Thyroid gland (tissue), 4 donors: ENCODE measurements at regions not wholly inside any gene's neighbourhood (a gene's known extent, or its start where the extent isn't known, plus 50 kb on each side); places are given as distances from the start of the nearest gene placed in this dataset.
"Not testable (repeated sequence)": the region's sequence is repeated elsewhere in the genome, so short reads cannot be mapped to it uniquely, and the experiment has no call there.

Experiments
- DNase-seq, 2 donors: peaks; one replicate each; pipeline ENCODE4 v3.0.0-alpha.2; 2019
- H3K27ac ChIP-seq, 3 donors: fragments of 200-600 bp; sonication (generic); 1 replicate in 2 of 3; 2 replicates in 1 of 3; pipeline ENCODE4 v1.5.1; 2016 to 2019; ENCODE audit warnings: mild to moderate bottlenecking in 1 of 3, moderate library complexity in 1 of 3
- H3K27me3 ChIP-seq: fragments of 200-600 bp; sonication (generic); one replicate; pipeline ENCODE4 v1.5.1; 2019
- H3K36me3 ChIP-seq, 2 donors: fragments of 200-600 bp; sonication (generic); one replicate each; pipeline ENCODE4 v1.5.1; 2016 to 2019
- H3K4me1 ChIP-seq, 2 donors: fragments of 200-600 bp; sonication (generic); one replicate each; pipeline ENCODE4 v1.5.1; 2017 to 2019
- H3K4me3 ChIP-seq, 3 donors: fragments of 200-600 bp; sonication (generic); replicated peaks in 1 of 3; 1 replicate in 2 of 3; 2 replicates in 1 of 3; pipeline ENCODE4 v1.5.1; 2016; ENCODE audit warnings: mild to moderate bottlenecking in 1 of 3
- H3K9me3 ChIP-seq: fragments of 200-600 bp; sonication (generic); one replicate; pipeline ENCODE4 v1.5.1; 2017
- POLR2A ChIP-seq, 2 donors: fragments of 450-650 bp; IDR thresholded peaks; one replicate each; pipeline ENCODE4 v1.6.1; 2017; ENCODE audit warnings: antibody characterized with exemption in 2 of 2, mild to moderate bottlenecking in 2 of 2, moderate library complexity in 1 of 2
- WGBS, 2 donors: methylation state at CpG; one replicate each; pipeline ENCODE4 v1.1.5; 2017; 5-methylcytosine and 5-hydroxymethylcytosine counted together
- intact Hi-C: fragments of 100-400 bp; cut with DNase I; formaldehyde crosslinking; loops from one replicate; pipeline ENCODE4 v1.15.1; 2023
- TF ChIP-seq, protein P1 (sequence below), 6 experiments: fragments of 200-600 bp in 3 of 6; fragments of 450-650 bp in 3 of 6; sonication (generic) in 3 of 6; IDR thresholded peaks; one replicate each; pipeline ENCODE4 v1.5.1; 2016 to 2019; ENCODE audit warnings: antibody characterized with exemption in 6 of 6, mild to moderate bottlenecking in 2 of 6, inconsistent platforms in 1 of 6, moderate library complexity in 1 of 6

DNA sequence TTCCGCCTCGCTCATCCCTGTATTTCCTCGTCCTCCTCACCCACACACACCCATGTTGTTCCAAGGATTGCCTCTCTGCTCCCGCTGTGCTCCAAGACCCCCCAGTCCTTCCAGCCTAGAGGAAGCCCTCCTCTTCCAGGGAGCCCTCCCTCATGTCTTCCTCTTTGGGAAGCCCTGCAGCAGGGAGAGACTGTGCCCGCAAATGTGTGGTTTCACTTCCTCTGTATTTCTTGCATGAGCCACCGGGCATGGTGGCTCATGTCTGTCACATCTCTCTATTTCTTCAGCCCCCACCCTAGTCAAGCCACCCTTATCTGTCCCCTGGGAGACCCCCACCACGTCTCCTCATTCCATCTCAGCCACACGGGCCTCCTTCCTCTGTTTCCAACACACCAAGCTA lies 57.5 kb upstream of the PAX7 start:
- 79 to 81% methylated on average over 8 of the region's 8 CpGs for WGBS, 2 donors
- Histone ChIP-seq H3K4me3 (no peak overlapping the region), H3K4me1 (no peaks in the 10 kb centered on the region), H3K9me3 (no peaks in the 10 kb centered on the region), H3K27me3 (no peaks in the 10 kb centered on the region), H3K27ac (no peak overlapping the region), H3K36me3 (no peaks in the 10 kb centered on the region)
- DNase-seq: no peak
- TF ChIP-seq, protein P1, sequence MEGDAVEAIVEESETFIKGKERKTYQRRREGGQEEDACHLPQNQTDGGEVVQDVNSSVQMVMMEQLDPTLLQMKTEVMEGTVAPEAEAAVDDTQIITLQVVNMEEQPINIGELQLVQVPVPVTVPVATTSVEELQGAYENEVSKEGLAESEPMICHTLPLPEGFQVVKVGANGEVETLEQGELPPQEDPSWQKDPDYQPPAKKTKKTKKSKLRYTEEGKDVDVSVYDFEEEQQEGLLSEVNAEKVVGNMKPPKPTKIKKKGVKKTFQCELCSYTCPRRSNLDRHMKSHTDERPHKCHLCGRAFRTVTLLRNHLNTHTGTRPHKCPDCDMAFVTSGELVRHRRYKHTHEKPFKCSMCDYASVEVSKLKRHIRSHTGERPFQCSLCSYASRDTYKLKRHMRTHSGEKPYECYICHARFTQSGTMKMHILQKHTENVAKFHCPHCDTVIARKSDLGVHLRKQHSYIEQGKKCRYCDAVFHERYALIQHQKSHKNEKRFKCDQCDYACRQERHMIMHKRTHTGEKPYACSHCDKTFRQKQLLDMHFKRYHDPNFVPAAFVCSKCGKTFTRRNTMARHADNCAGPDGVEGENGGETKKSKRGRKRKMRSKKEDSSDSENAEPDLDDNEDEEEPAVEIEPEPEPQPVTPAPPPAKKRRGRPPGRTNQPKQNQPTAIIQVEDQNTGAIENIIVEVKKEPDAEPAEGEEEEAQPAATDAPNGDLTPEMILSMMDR (IDR thresholded peaks at IDR 0.05): no peak
- TF ChIP-seq POLR2A (IDR thresholded peaks at IDR 0.05): no peak
- intact Hi-C loops: no loop called here

GRCh38 chr1:18574754-18575153 lies 55.9 kb upstream of the PAX7 start:
- H3K36me3 ChIP-seq: no peaks in the 10 kb centered on the region
- intact Hi-C loops: loop anchor here (5.0 kb wide), 1 partner anchor 277 kb away; no protein-coding TSS in a partner anchor
- no peak overlapping the region for H3K27ac ChIP-seq
- 71 to 76% methylated on average over 5 of the region's 5 CpGs for WGBS, 2 donors
- H3K9me3 ChIP-seq: no peaks in the 10 kb centered on the region
- no peaks in the 10 kb centered on the region for H3K27me3 ChIP-seq
- DNase-seq: no peak
- TF ChIP-seq POLR2A (IDR thresholded peaks at IDR 0.05): no peak
- TF ChIP-seq, protein P1 (IDR thresholded peaks at IDR 0.05): no peak
- no peak overlapping the region for H3K4me3 ChIP-seq
- H3K4me1 ChIP-seq: no peaks in the 10 kb centered on the region

DNA sequence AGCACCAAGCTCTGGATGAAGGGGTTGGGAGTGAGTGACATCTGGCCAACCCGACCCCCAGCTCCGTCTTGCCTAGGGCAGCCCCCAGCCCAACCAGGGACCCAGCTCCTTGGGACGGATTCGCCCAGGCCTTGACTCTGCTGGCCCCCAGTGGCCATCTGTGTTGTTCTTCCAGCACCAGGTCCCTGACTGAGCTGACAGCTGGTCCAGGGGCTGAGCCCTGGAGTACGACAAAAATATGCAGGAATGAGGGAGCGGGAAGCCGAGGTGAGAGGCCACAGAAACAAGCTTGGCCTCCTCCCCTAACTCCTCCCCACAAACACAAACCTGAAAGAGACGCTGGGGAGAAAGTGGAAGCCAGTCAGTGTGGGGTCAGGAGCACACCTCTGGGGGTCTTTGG lies 55.0 kb upstream of the PAX7 start:
- 22 to 24% methylated on average over 6 to 7 of the region's 8 CpGs for WGBS, 2 donors
- H3K27me3 ChIP-seq: no peaks in the 10 kb centered on the region
- H3K27ac ChIP-seq: no peak overlapping the region
- H3K4me1 ChIP-seq: no peaks in the 10 kb centered on the region
- H3K36me3 ChIP-seq: no peaks in the 10 kb centered on the region
- H3K9me3 ChIP-seq: no peaks in the 10 kb centered on the region
- intact Hi-C loops: loop anchor here (5.0 kb wide), 1 partner anchor 278 kb away; no protein-coding TSS in a partner anchor
- H3K4me3 ChIP-seq: no peak overlapping the region
- TF ChIP-seq, protein P1 (IDR thresholded peaks at IDR 0.05): peak; percentile 51 to 74 (median 66)
- no peak for TF ChIP-seq POLR2A (IDR thresholded peaks at IDR 0.05)
- peak; percentile 48 to 61 for DNase-seq

GRCh38 chr1:18578271-18578670 lies 52.4 kb upstream of the PAX7 start:
- no peaks in the 10 kb centered on the region for H3K27me3 ChIP-seq
- TF ChIP-seq, protein P1 (IDR thresholded peaks at IDR 0.05): no peak
- TF ChIP-seq POLR2A (IDR thresholded peaks at IDR 0.05): no peak
- 77 to 80% methylated on average over 6 of the region's 6 CpGs for WGBS, 2 donors
- H3K4me1 ChIP-seq: no peaks in the 10 kb centered on the region
- intact Hi-C loops: loop anchor here (5.0 kb wide), 1 partner anchor 281 kb away; no protein-coding TSS in a partner anchor
- DNase-seq: no peak
- H3K4me3 ChIP-seq: no peak overlapping the region
- no peaks in the 10 kb centered on the region for H3K36me3 ChIP-seq
- H3K27ac ChIP-seq: no peak overlapping the region
- no peaks in the 10 kb centered on the region for H3K9me3 ChIP-seq

DNA sequence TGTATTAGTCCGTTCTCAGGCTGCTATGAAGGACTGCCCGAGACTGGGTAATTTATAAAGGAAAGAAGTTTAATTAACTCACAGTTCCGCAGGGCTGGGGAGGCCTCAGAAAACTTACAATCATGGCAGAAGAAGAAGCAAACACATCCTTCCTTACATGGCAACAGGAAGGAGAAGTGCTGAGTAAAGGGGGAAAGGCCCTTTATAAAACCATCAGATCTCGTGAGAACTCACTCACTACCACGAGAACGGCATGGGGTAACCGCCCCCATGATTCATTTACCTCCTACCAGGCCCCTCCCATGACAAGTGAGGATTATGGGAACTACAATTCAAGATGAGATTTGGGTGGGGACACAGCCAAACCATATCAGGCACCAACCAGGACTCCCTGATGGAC lies 51.4 kb upstream of the PAX7 start:
- intact Hi-C loops: loop anchor here (5.0 kb wide), 1 partner anchor 282 kb away; no protein-coding TSS in a partner anchor
- not testable (repeated sequence) for H3K36me3 ChIP-seq, H3K9me3 ChIP-seq, DNase-seq, H3K4me1 ChIP-seq, H3K4me3 ChIP-seq, H3K27ac ChIP-seq, H3K27me3 ChIP-seq
- 77 to 82% methylated on average over 7 of the region's 7 CpGs for WGBS, 2 donors

DNA sequence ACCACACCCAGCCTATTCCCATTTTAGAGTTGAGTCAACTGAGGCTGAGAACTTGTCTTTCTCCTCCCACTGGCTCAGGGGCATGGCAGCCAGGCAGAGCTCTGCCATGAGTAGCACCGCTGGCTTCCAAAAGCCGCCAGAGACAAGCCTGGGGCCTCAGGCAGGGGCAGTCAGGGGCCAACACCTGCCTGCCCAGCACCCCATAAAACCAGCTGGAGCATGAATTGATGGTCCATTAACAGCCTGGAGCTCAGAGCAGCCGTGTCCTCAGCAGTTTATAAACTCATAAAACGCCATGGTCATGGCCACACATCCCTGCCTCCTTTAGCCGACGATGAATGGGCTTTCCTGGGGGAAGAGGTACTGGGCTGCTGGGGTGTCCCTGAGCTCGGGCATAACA lies 50.6 kb upstream of the PAX7 start:
- intact Hi-C loops: no loop called here
- no peak overlapping the region for H3K4me3 ChIP-seq
- H3K4me1 ChIP-seq: no peaks in the 10 kb centered on the region
- DNase-seq: no peak
- H3K9me3 ChIP-seq: no peaks in the 10 kb centered on the region
- 66 to 100% methylated on average over 1 to 7 of the region's 7 CpGs for WGBS, 2 donors
- TF ChIP-seq POLR2A (IDR thresholded peaks at IDR 0.05): no peak
- TF ChIP-seq, protein P1 (IDR thresholded peaks at IDR 0.05): no peak
- no peak overlapping the region for H3K27ac ChIP-seq
- H3K36me3 ChIP-seq: no peaks in the 10 kb centered on the region
- H3K27me3 ChIP-seq: no peaks in the 10 kb centered on the region
